GM06990 (cell line): ENCODE measurements at regions not wholly inside any gene's neighbourhood (a gene's known extent, or its start where the extent isn't known, plus 50 kb on each side); places are given as distances from the start of the nearest gene placed in this dataset.

ENCODE experiments used
- DNase-seq: peaks from one replicate; pipeline ENCODE4 v3.0.0-alpha.2; 2011; ENCODE audit not compliant: insufficient read length; ENCODE audit errors: extremely low read depth
- H3K27me3 ChIP-seq: replicated peaks from 2 replicates; pipeline ENCODE4 v1.6.0; 2011; ENCODE audit warnings: low read length; ENCODE audit not compliant: control insufficient read depth, insufficient read depth
- H3K36me3 ChIP-seq: 2 replicates; pipeline ENCODE4 v1.5.1; 2011; ENCODE audit warnings: low read length; ENCODE audit not compliant: control insufficient read depth, insufficient read depth
- H3K4me3 ChIP-seq: replicated peaks from 2 replicates; pipeline ENCODE4 v1.5.1; 2011; ENCODE audit warnings: low read depth, mild to moderate bottlenecking, control low read depth, low read length
- TF ChIP-seq, protein P1 (sequence below): IDR thresholded peaks from 2 replicates; pipeline ENCODE4 v1.5.1; 2011; ENCODE audit warnings: low read length, control low read depth, mild to moderate bottlenecking, inconsistent platforms; ENCODE audit not compliant: insufficient read depth, poor library complexity, severe bottlenecking

GRCh38 chr5:142216931-142217330 is 107.9 kb downstream of the SPRY4 start:
- H3K4me3 ChIP-seq = no peak overlapping the region
- H3K27me3 ChIP-seq = no peaks in the 10 kb centered on the region; the same call in 1 of the 2 replicates
- TF ChIP-seq, protein P1, sequence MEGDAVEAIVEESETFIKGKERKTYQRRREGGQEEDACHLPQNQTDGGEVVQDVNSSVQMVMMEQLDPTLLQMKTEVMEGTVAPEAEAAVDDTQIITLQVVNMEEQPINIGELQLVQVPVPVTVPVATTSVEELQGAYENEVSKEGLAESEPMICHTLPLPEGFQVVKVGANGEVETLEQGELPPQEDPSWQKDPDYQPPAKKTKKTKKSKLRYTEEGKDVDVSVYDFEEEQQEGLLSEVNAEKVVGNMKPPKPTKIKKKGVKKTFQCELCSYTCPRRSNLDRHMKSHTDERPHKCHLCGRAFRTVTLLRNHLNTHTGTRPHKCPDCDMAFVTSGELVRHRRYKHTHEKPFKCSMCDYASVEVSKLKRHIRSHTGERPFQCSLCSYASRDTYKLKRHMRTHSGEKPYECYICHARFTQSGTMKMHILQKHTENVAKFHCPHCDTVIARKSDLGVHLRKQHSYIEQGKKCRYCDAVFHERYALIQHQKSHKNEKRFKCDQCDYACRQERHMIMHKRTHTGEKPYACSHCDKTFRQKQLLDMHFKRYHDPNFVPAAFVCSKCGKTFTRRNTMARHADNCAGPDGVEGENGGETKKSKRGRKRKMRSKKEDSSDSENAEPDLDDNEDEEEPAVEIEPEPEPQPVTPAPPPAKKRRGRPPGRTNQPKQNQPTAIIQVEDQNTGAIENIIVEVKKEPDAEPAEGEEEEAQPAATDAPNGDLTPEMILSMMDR = no peak
- DNase-seq = no peak
- H3K36me3 ChIP-seq = no peaks in the 10 kb centered on the region

GRCh38 chr5:142215915-142216681 is 107.5 kb downstream of the NDFIP1 start:
- H3K4me3 ChIP-seq = no peak overlapping the region
- no peak for DNase-seq
- H3K36me3 ChIP-seq = no peaks in the 10 kb centered on the region
- H3K27me3 ChIP-seq = no peaks in the 10 kb centered on the region; the same call in 1 of the 2 replicates
- TF ChIP-seq, protein P1 = no peak

DNA sequence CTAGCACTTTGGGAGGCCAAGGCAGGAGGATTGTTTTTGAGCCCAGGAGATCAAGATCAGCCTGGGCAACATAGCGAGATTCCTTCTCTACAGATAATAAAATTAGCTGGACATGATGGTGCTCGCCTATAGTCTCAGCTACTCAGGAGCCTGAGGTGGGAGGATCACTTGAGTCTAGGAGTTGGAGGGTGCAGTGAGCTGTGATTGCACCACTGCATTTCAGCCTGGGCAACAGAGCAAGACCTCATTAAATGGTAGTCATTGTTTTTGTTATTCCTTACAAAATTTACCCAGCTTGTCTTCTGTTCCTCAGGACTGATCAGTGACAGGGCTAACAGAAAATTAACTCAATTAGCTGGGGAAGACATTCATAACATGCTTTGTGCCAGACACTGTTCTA is 104.5 kb downstream of the NDFIP1 start:
- TF ChIP-seq, protein P1 = no peak
- no peak for DNase-seq
- no peaks in the 10 kb centered on the region for H3K27me3 ChIP-seq
- no peaks in the 10 kb centered on the region for H3K36me3 ChIP-seq
- H3K4me3 ChIP-seq = no peak overlapping the region

DNA sequence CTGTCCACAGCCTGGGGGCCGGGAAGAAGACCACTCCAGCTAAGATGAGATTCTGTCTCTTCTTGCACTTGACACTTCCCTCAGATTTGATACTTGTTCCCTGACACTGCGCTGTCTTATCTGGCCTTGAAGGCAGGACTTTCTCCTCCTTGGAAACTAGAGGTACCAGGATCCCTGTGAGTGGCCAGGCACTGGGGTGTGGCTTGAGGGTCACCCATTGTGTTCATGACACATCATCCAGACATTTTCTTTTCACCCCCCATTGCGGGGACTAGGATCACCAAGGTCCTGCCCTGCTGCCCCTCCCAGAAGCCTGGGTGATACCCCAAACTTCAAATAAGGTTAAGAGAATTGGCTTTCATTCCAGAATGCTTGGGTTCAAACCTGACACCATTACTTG is 103.3 kb downstream of the NDFIP1 start:
- Histone ChIP-seq H3K36me3 (no peaks in the 10 kb centered on the region), H3K27me3 (no peaks in the 10 kb centered on the region), H3K4me3 (no peak overlapping the region)
- TF ChIP-seq, protein P1 = no peak
- DNase-seq = no peak

DNA sequence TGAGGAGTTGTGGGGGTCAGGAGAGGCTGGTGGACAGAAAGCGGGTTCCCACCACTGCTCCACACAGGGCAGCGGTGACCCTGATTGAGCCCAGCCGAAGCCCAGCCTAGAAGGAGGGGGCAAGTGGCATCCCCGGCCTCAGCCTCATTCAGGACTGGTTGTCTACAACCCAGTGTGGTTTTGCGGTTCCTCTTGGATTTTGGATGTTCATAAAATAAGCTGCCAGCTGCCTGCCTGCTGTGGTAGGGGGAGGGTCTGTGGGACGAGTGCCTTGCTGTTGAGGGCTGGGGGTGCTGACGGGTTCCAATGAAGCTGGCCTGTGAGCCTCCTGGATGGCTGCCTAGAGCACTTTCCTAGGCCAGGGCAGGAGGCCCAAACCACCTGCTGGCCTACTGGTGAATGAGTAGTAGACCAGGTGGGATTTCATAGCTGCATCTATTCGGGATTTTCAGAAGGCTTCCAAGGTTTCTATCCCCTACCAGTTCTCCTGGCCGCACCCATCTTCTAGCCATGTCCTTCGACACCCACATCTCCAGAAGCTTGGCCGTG is 102.4 kb downstream of the NDFIP1 start:
- Histone ChIP-seq H3K36me3 (no peaks in the 10 kb centered on the region), H3K27me3 (no peaks in the 10 kb centered on the region), H3K4me3 (no peak overlapping the region)
- no peak for DNase-seq
- TF ChIP-seq, protein P1 = no peak
